ENCODE measurements at regions not wholly inside any gene's neighbourhood (a gene's known extent, or its start where the extent isn't known, plus 50 kb on each side); places are given as distances from the start of the nearest gene placed in this dataset.
"Not testable (repeated sequence)": the region's sequence is repeated elsewhere in the genome, so short reads cannot be mapped to it uniquely, and the experiment has no call there.

GRCh38 chr4:44965435-44966095, 239.2 kb upstream of the GNPDA2 start:
- no peak for DNase-seq (ENCODE audit: low spot score)
- TF ChIP-seq CTCF (IDR thresholded peaks at IDR 0.05; ENCODE audit: extremely low read depth, missing control alignments), result no peak

- not testable (repeated sequence) for DNase-seq (ENCODE audit: low spot score)
Measured at GRCh38 chr4:44964086-44964485, 237.7 kb upstream of the GNPDA2 start.

- DNase-seq (ENCODE audit: low spot score), result no peak
- TF ChIP-seq CTCF (IDR thresholded peaks at IDR 0.05; ENCODE audit: extremely low read depth, missing control alignments), result no peak
Measured at GRCh38 chr4:44961001-44961755, 234.8 kb upstream of the GNPDA2 start.

- TF ChIP-seq CTCF (IDR thresholded peaks at IDR 0.05; ENCODE audit: extremely low read depth, missing control alignments), result no peak
- no peak for DNase-seq (ENCODE audit: low spot score)
Measured at GRCh38 chr4:44931720-44932119, 205.4 kb upstream of the GNPDA2 start.

- no peak for DNase-seq (ENCODE audit: low spot score)
- TF ChIP-seq CTCF (IDR thresholded peaks at IDR 0.05; ENCODE audit: extremely low read depth, missing control alignments), result no peak
Measured at GRCh38 chr4:44928785-44929184, 202.4 kb upstream of the GNPDA2 start.

GRCh38 chr4:44927399-44928380, 201.3 kb upstream of the GNPDA2 start:
- no peak for TF ChIP-seq CTCF (IDR thresholded peaks at IDR 0.05; ENCODE audit: extremely low read depth, missing control alignments)
- DNase-seq (ENCODE audit: low spot score), result peak; percentile 10

- no peak for DNase-seq (ENCODE audit: low spot score)
Measured at GRCh38 chr4:44916411-44916810, 190.1 kb upstream of the GNPDA2 start.

More at GRCh38 chr4:44916411-44916810, 190.1 kb upstream of the GNPDA2 start:
- no peak for TF ChIP-seq CTCF (IDR thresholded peaks at IDR 0.05; ENCODE audit: extremely low read depth, missing control alignments)
